ENCODE measurements at regions not wholly inside any gene's neighbourhood (a gene's known extent, or its start where the extent isn't known, plus 50 kb on each side); places are given as distances from the start of the nearest gene placed in this dataset.

DNA sequence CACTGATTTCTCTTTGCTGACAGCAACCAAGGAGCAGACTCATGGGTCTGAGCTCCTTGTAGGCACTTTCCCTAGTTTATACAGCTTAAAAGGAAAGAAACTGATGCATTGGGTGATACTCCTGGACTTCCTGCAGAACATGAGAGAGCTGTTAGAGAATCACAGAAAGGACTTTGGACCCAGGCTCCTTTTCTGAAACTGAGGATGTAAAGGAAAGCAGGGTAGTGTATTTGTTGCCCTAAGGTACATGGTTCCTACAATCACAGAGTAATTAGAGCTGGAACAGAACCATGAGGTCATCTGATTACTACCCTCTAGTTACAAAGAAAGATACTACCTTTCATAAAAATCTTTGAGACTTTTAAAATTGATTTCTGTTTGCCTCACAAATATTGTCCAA is 477.1 kb upstream of the SPTLC3 start:
- no peaks in the 10 kb centered on the region for H4K20me1 ChIP-seq (ENCODE audit: control insufficient read depth, insufficient read depth, insufficient read length)
- H2BK120ac ChIP-seq (ENCODE audit: low read depth, low read length, poor library complexity, severe bottlenecking) = no peak overlapping the region
- H3K9me3 Mint-ChIP-seq = peaks cover 0 to 3% of the 10 kb centered on the region in 2 experiments; a peak in 3 of 5 replicates
- H3K4me1 ChIP-seq (ENCODE audit: insufficient read depth, low read length) = no peaks in the 10 kb centered on the region
- H3K23ac ChIP-seq (ENCODE audit: insufficient read length, low read depth, low read length) = no peak overlapping the region
- DNase-seq = no peak
- no peak overlapping the region for H4K91ac ChIP-seq (ENCODE audit: insufficient read length, low read depth, low read length)
- H3K4ac ChIP-seq (ENCODE audit: low read depth, low read length) = no peak overlapping the region
- peaks cover 9 to 10% of the 10 kb centered on the region in 2 experiments for H3K4me1 Mint-ChIP-seq
- no peaks in the 10 kb centered on the region for H3K27me3 Mint-ChIP-seq (ENCODE audit: low read depth)
- H3K79me1 ChIP-seq (ENCODE audit: insufficient read depth, low read depth, low read length, poor library complexity, severe bottlenecking) = no peaks in the 10 kb centered on the region
- no peaks in the 10 kb centered on the region for H3K27me3 ChIP-seq (ENCODE audit: insufficient read depth, low read length)
- no peak overlapping the region for H2BK20ac ChIP-seq (ENCODE audit: low read depth, low read length, poor library complexity, severe bottlenecking)
- no peak overlapping the region for H3K4me2 ChIP-seq (ENCODE audit: insufficient read depth, insufficient read length, low read length)
- H3K79me2 ChIP-seq (ENCODE audit: insufficient read depth, low read length) = no peaks in the 10 kb centered on the region
- TF ChIP-seq, protein P1, sequence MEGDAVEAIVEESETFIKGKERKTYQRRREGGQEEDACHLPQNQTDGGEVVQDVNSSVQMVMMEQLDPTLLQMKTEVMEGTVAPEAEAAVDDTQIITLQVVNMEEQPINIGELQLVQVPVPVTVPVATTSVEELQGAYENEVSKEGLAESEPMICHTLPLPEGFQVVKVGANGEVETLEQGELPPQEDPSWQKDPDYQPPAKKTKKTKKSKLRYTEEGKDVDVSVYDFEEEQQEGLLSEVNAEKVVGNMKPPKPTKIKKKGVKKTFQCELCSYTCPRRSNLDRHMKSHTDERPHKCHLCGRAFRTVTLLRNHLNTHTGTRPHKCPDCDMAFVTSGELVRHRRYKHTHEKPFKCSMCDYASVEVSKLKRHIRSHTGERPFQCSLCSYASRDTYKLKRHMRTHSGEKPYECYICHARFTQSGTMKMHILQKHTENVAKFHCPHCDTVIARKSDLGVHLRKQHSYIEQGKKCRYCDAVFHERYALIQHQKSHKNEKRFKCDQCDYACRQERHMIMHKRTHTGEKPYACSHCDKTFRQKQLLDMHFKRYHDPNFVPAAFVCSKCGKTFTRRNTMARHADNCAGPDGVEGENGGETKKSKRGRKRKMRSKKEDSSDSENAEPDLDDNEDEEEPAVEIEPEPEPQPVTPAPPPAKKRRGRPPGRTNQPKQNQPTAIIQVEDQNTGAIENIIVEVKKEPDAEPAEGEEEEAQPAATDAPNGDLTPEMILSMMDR (conservative IDR thresholded peaks at IDR 0.05) = no peak
- H3K14ac ChIP-seq (ENCODE audit: insufficient read depth, low read length) = no peak overlapping the region
- no peak overlapping the region for H2AFZ ChIP-seq (ENCODE audit: low read length)
- H3T11ph ChIP-seq (ENCODE audit: low read length) = no peak overlapping the region
- H3K18ac ChIP-seq (ENCODE audit: insufficient read length, low read depth, low read length) = no peak overlapping the region
- no peaks in the 10 kb centered on the region for H3K36me3 Mint-ChIP-seq (ENCODE audit: insufficient read depth in 1 of 3, low read depth in 3 of 3)
- no peak overlapping the region for H3K27ac ChIP-seq (ENCODE audit: insufficient read length, low read depth, low read length)
- H3K27ac Mint-ChIP-seq = no peak overlapping the region
- H4K8ac ChIP-seq (replicated peaks; ENCODE audit: insufficient read length, low read depth, low read length) = no peak overlapping the region
- no peaks in the 10 kb centered on the region for H3K23me2 ChIP-seq (ENCODE audit: insufficient read length, low read depth, low read length, poor library complexity, severe bottlenecking)
- H3K4me3 Mint-ChIP-seq = no peak overlapping the region
- H3K9ac ChIP-seq (ENCODE audit: extremely low read depth, insufficient read length, low read length) = no peak overlapping the region
- H2BK5ac ChIP-seq (ENCODE audit: insufficient read length, low read length) = no peak overlapping the region
- no peak overlapping the region for H3K56ac ChIP-seq (ENCODE audit: insufficient read length, low read depth, low read length)
- no peak overlapping the region for H2BK15ac ChIP-seq (ENCODE audit: low read depth, low read length)
- H3K9me3 ChIP-seq (ENCODE audit: control insufficient read depth, low read depth, low read length) = no peaks in the 10 kb centered on the region
- H4K5ac ChIP-seq (ENCODE audit: insufficient read length, low read depth, low read length) = no peak overlapping the region
- H2AK5ac ChIP-seq (ENCODE audit: insufficient read length, low read length) = no peak overlapping the region
- no peak overlapping the region for H2BK12ac ChIP-seq (ENCODE audit: insufficient read length, low read depth, low read length)
